Fibroblast of the aortic adventitia (primary cell): ENCODE measurements at regions not wholly inside any gene's neighbourhood (a gene's known extent, or its start where the extent isn't known, plus 50 kb on each side); places are given as distances from the start of the nearest gene placed in this dataset.
A peak's percentile ranks its signal among the peaks of the same experiment; 100 is the strongest.
"Not testable (repeated sequence)": the region's sequence is repeated elsewhere in the genome, so short reads cannot be mapped to it uniquely, and the experiment has no call there.

Experiments used
- DNase-seq: peaks from one replicate; pipeline ENCODE4 v3.0.0-alpha.2; 2010; ENCODE audit warnings: low read depth
- H3K4me3 ChIP-seq: 2 replicates; pipeline ENCODE4 v1.5.1; 2011; ENCODE audit warnings: low read depth, mild to moderate bottlenecking, control low read depth, low read length, moderate library complexity
- CTCF ChIP-seq: IDR thresholded peaks from 2 replicates; pipeline ENCODE4 v1.5.1; 2011; ENCODE audit warnings: mild to moderate bottlenecking, low read length, control low read depth, inconsistent platforms; ENCODE audit not compliant: insufficient read depth

- peak; percentile 79 for DNase-seq
- H3K4me3 ChIP-seq = not testable (repeated sequence)
Measured at GRCh38 chr16:29202025-29202632, 204.4 kb downstream of the NPIPB11 start.

GRCh38 chr16:29201296-29202024 lies 205.1 kb downstream of the NPIPB11 start:
- DNase-seq = peak; percentile 66
- not testable (repeated sequence) for H3K4me3 ChIP-seq

- DNase-seq = not testable (repeated sequence)
Measured at GRCh38 chr16:29200681-29201080, 205.8 kb downstream of the NPIPB11 start.

GRCh38 chr16:29200135-29200601 lies 206.3 kb downstream of the NPIPB11 start:
- H3K4me3 ChIP-seq = not testable (repeated sequence)
- DNase-seq = peak; percentile 95

More at GRCh38 chr16:29200681-29201080, 205.8 kb downstream of the NPIPB11 start:
- not testable (repeated sequence) for H3K4me3 ChIP-seq

GRCh38 chr16:29199626-29200025 lies 206.9 kb downstream of the NPIPB11 start:
- DNase-seq = peak; percentile 88

GRCh38 chr16:29198731-29199521 lies 207.6 kb downstream of the NPIPB11 start:
- no peak for TF ChIP-seq CTCF
- no peak overlapping the region for H3K4me3 ChIP-seq
- DNase-seq = peak; percentile 63

More at GRCh38 chr16:29199626-29200025, 206.9 kb downstream of the NPIPB11 start:
- H3K4me3 ChIP-seq = not testable (repeated sequence)

- TF ChIP-seq CTCF = no peak
- no peak for DNase-seq
- no peak overlapping the region for H3K4me3 ChIP-seq
Measured at GRCh38 chr16:29198231-29198630, 208.3 kb downstream of the NPIPB11 start.

- not testable (repeated sequence) for DNase-seq
Measured at GRCh38 chr16:29197494-29198100, 208.9 kb downstream of the NPIPB11 start.

GRCh38 chr16:29196746-29197145 lies 209.8 kb downstream of the NPIPB11 start:
- not testable (repeated sequence) for H3K4me3 ChIP-seq, DNase-seq

More at GRCh38 chr16:29197494-29198100, 208.9 kb downstream of the NPIPB11 start:
- not testable (repeated sequence) for H3K4me3 ChIP-seq

- H3K4me3 ChIP-seq = peak overlapping the region; percentile 3
Measured at GRCh38 chr16:29195116-29195872, 210.4 kb downstream of the LAT start.

GRCh38 chr16:29194185-29194844 lies 209.5 kb downstream of the LAT start:
- H3K4me3 ChIP-seq, DNase-seq: not testable (repeated sequence)

More at GRCh38 chr16:29195116-29195872, 210.4 kb downstream of the LAT start:
- DNase-seq = peak; percentile 97

- H3K4me3 ChIP-seq, DNase-seq: not testable (repeated sequence)
Measured at GRCh38 chr16:29193634-29194033, 208.8 kb downstream of the LAT start.

GRCh38 chr16:29193248-29193574 lies 208.4 kb downstream of the LAT start:
- not testable (repeated sequence) for H3K4me3 ChIP-seq, DNase-seq
